Sciatic nerve (tissue), 2 donors: ENCODE measurements at regions not wholly inside any gene's neighbourhood (a gene's known extent, or its start where the extent isn't known, plus 50 kb on each side); places are given as distances from the start of the nearest gene placed in this dataset.
A peak's percentile ranks its signal among the peaks of the same experiment; 100 is the strongest.
"Not testable (repeated sequence)": the region's sequence is repeated elsewhere in the genome, so short reads cannot be mapped to it uniquely, and the experiment has no call there.

Experiments
- ATAC-seq: fragments of 200-7000 bp; cut with Tn5 transposase; one replicate; pipeline ENCODE4 v1.9.1; 2020; ENCODE audit warnings: mild to moderate bottlenecking, moderate library complexity
- DNase-seq: peaks from one replicate; pipeline ENCODE4 v3.0.0-alpha.2; 2020; ENCODE audit warnings: low spot score
- intact Hi-C: fragments of 100-400 bp; cut with DNase I; formaldehyde crosslinking; loops from one replicate; pipeline ENCODE4 v1.14.2; 2022
- donor health status: DM: no; HTN: no; CAD: no.
- donor health status: DM: no; HTN: no; CAD: no.

DNA sequence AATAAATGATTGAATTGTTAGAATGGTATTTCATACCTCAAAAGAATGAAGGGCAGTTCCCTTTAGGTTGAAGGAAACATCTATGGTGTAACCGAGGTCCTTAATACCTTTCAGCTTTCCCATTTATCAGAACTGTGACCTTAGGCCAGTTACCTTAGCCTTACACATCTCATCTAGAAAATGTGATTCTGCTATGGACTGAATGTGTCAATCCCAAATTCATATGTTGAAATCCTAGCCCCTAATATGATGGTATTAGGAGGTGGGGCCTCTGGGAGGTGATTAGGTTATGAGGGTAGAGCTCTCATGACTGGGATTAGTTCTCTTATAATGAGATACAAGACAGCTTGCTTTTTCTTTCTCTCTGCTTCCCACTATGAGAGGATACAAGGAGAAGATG is 441.9 kb downstream of the PLK2 start:
- intact Hi-C loops = no loop called here
- no peak for ATAC-seq
- no peak for DNase-seq

DNA sequence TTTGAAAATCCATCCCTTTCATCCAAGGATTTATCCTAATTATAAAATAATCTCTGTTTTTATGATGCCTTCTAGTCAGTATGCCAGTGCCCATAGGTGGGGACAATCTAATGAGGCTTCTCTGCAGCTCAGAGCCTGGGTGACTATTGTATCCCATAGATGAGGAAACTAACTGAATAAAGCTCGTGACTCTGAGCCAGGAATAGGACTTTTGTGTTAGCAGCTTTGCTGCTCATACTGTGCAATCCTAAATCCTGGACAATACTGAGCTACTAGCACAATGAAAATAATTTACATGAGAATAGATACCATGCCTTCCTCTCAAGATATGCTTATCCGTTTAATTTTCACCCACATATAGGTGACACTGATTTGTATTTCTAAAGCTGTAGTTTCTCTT is 443.0 kb downstream of the PLK2 start:
- ATAC-seq = no peak
- no peak for DNase-seq
- intact Hi-C loops = no loop called here

DNA sequence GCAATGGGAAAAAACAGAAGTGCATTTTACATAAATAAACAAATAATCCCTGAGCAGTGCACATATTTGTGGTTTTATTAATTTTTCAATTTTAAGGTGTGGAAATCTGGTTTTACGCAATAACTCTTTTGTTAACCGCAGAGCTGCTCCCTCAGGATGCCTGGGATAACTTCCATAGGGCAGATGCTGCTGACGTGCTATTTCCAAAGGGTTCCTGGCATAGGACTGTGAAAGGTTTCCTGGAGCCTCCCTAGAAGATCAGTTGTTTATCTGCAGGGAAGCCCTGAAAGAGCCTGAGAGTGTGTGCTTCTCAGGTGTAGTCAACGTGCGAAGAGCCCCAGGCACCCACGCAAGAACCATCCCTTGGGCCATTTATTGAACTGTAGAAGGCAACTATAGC is 443.5 kb downstream of the PLK2 start:
- ATAC-seq = peak; percentile 94
- peak; percentile 61 for DNase-seq
- intact Hi-C loops = no loop called here

DNA sequence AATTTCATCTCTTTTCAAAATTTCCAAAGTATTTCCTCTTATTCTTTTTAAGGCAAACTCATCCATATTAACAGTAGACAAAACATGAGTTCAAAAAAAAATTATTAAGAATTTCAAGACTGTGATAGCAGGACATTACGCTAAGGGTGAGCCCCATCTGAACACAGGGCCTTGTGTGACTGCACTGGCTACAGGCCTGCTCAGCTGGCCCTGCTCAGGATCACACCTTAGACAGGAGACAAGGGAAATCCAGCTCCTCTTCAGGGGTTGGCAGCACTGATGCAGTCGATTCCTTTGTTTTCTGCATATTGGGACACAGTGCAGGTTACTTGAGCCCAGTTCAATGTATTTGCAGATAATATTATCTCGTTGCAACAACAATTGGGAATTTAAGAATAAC is 444.7 kb downstream of the PLK2 start:
- intact Hi-C loops = no loop called here
- no peak for ATAC-seq
- no peak for DNase-seq

DNA sequence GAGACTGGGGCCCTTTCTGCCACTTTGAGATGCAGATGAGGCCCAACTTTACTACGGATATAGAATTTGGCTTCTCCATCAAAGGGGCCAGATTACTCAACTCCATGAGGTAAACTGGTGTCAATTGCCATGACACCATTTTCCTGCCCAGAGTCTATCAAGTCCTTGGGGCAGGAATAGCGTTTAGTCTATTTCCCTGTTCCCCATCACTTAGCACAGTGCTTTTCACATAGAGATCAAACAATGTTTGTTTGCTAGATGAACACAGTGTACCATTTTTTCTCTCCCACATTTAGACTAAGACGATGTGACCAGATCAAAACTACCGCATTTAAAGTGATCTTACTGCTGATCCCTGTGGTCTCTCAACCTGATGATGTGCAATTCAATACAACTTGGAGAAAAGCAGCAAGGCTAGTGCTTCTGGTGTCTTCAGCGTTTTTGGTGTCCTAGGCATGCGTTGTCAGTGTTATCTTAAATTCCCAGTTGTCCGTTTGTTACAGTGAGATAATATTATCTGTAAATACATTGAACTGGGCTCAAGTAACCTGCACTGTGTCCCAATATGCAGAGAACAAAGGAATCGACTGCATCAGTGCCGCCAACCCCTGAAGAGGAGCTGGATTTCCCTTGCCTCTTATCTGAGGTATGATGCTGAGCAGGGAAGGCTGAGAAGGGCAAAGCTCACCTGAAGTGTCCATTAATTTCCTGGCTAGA is 446.2 kb downstream of the PLK2 start:
- DNase-seq (no peak), ATAC-seq (no peak)
- intact Hi-C loops = no loop called here

DNA sequence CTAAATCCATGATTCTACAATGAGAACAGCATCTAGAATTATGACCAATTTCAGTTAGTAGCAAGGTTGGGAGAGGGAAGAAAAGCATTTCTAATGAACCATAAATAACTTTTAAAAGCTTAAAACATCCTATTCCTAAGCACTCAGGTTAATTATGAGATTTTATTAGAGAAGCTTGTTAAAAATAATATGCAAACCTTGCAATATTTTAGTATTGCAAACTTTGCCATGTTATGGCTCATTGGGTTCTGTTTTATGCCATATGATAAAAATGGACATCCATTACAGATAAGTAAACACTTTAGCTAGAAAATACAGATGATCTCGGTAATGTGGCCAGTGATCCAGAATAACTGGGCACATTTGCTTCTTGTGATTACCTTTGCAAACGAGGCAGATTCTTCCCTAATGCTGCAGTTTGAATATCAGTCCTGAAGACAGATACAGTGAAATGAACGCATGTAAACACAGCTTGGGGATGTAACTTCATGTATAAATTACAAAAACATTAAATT is 447.0 kb downstream of the PLK2 start:
- no peak for DNase-seq
- ATAC-seq = no peak
- intact Hi-C loops = no loop called here

DNA sequence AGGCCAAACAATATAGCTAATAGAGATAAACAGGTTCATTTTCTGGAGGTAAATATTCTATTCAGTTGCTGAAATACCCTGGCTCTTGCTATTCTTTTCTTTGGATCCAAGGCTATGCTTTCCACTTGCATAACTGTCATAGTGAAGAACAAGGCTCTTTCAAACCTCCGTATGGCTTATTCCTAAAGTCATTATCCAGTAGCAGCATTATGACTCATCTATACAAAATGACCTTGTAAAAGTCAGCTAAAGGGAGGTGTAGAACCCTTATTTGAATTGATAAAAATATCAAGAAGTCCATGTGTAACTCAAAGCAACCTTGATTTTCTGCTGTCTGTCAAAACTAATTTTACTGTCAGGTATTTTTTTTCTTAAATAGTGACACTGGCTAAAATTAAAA is 447.8 kb downstream of the PLK2 start:
- intact Hi-C loops = no loop called here
- DNase-seq (no peak), ATAC-seq (no peak)

DNA sequence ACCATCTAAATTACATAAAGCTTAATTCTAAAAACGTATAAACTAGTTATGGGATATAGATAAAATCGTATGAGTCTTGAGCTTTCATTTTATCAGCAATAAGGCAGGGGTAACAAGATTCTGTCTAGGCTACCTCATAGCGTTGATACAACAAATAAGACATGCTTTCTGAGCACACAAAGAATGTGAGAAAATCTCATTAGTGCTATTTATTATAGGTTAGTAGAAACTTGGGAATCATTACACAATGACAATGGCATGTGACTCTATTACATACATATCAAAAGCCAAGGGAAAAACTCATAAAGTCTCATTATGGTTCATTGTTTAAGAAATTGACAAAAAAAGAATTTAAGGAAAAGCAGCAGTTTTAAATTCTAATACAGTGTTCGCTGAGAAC is 448.6 kb downstream of the PLK2 start:
- ATAC-seq (no peak), DNase-seq (no peak)
- intact Hi-C loops = no loop called here

DNA sequence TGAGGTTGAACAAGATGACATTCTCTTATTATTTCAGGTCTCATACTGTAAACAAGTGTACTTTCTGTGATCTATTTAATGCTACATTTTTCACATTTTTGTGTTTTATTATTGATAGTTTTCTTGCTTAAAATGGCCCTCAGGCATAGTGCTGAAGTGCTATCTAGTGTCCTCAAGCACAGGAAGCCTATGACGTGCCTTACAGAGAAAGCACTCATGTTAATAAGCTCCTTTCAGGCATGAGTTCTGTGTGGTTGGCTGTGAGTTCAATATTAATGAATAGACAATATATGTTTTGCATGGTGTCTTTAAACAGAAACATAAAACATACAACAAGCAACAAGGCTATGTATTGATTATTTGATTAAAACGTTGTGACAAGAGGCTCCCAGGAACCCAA is 450.1 kb downstream of the PLK2 start:
- ATAC-seq (no peak), DNase-seq (no peak)
- intact Hi-C loops = no loop called here

DNA sequence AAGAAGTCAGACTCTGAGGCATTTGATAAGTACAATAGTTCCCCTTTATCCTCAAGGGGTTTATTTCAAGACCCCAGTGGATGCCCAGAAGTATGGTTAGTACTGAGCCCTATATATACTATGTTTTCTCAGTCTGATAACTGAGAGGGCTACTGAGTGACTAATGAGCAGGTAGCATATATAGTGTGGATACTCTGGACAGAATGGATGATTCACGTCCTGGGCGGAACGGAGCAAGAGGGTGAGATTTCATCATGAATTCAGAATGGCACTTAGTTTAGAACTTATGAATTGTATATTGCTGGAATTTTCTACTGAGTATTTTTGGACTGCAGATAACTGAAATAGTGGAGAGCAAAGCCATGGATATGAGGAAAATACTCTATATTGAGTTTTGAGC is 457.6 kb downstream of the PLK2 start:
- intact Hi-C loops = no loop called here
- no peak for DNase-seq
- no peak for ATAC-seq

DNA sequence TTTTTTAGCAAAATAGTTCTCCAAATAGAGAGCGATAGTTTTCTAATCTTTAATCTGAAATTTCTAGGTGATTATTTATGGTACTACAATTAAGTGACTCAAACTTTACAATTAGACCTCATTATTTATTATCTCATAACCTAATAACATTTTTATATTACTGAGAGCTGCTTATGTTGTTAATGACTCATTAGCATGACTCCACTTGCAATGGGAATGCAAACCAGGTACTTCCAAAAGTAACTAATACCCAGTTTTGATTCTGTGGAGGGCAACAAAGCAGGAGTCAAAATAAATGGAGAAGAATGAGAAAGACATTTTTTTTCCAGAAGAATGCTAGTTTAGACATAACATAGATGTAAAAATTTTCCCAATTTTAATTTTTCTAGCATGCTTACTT is 466.0 kb downstream of the PLK2 start:
- intact Hi-C loops = no loop called here
- ATAC-seq = no peak

DNA sequence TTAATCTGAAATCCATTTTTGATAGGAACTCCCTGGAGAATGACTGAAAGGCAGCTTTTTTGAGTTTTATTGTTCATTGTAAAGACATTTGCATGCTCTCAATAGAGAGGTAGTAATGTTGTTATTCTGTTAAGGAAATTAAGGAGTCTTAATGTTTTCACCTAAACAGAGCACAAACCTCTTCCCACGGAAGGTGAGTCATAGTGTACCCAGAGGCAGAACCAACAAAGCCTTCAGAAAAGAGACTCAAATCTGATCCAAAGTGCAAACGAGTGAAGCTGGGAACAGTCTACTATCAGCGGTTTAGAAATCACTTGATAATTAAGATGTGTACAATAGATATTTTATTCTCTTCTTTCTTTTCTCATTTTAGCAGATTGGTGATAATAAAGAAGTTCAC is 470.5 kb downstream of the PLK2 start:
- intact Hi-C loops = no loop called here
- no peak for DNase-seq
- ATAC-seq = no peak

More for the DNA sequence above, 466.0 kb downstream of the PLK2 start:
- DNase-seq = no peak

DNA sequence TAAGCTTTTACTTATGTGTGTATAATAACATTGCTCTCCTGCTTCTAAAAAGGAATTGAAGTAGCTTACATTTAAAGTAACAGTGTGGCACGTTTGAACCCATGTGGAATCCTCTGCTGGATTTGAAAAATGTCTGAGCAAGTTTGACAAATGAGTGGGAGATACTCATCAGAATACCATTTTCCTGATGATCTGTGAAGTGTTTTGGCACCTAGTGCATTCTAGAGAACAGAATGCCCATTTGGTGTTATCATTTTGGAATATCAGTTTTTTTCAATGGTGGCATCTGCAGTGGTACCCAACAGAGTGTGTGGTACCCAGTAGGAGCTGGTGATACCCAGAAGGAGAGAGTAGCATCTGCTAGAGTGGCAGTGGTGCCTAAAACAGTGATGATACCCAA is 471.1 kb downstream of the PLK2 start:
- DNase-seq (no peak), ATAC-seq (no peak)
- intact Hi-C loops = no loop called here

DNA sequence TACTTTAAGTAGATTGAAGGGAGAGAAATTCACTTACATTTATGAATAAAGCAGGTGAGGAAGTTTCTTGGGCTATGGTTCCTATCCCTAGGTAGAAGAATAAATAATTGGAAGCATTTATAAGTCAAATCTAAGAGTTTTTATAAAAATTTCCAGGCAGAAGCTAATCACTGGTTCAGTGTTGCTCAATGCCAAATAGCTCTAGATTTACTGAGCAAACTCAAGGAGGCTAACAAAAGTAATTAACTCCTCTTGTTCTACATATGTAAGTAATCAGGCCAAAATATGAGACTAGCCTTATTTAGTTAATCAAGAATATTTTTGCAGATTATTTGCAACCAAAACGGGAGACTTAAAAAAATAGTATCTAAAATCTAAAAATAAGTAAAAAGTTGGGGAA is 472.3 kb downstream of the PLK2 start:
- intact Hi-C loops = no loop called here
- DNase-seq (no peak), ATAC-seq (no peak)

DNA sequence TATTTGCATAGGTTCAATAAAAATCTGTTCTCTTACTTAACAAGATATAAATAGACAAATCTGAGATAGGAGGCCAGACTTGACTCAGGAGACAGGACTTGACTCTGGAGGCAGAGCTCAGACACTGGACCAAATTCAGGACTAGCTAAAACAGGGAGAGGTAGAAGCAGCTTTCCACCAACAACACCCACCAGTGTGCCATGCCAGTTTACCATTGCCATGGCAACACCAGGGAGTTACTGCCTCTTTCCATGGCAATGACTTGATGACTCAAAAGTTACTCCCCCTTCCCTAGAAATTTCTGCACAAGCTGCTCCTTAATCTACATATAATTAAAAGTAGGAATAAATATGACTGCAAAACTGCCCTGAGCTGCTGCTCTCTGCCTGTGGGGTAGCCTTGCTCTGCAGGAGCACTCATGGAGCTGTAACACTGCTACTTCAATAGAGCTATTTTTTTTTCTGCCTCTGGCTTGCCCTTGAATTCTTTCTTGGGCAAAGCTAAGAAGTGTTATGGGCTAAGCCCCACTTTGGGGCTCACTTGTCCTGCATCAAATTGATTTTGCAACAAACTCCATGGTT is 473.0 kb downstream of the PLK2 start:
- no peak for DNase-seq
- no peak for ATAC-seq
- intact Hi-C loops = no loop called here

DNA sequence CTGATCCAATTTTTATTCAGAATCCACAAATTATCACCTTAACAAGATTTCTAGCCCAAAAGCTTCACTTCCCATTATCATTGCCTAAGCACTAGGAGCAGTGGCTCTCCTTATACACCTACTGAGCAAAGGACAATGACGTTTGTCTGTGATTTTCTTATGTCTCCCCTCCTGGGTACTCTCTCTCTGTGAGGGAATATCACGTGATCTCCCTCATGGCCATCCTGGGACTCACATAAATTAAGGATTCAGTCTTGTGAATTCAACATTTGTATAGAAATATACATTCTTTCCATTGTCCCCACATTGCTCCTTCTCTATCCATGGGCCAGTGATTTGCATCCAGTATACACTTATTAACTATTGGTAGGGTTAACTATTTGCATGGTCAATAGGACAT is 476.5 kb downstream of the PLK2 start:
- no peak for ATAC-seq
- no peak for DNase-seq
- intact Hi-C loops = no loop called here

DNA sequence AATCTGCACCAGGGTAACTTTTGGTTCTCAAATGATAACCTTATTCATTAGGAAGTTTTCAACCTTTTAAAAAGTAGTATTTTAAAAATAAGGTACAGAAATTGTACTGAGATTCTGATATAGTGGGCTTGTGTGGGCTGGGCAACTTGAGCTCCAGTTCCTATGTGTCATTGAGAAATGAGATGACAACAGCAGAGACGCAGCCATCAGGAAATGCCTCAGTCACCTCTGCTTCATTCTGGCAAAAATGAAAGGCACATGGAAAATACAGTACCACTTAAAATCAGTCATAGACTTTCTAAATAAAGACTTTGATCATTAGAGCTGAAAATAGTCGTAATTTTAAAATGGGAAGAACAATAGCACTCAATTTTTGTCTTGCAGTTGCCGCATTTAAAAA is 480.2 kb downstream of the PLK2 start:
- intact Hi-C loops = no loop called here
- DNase-seq (no peak), ATAC-seq (no peak)

DNA sequence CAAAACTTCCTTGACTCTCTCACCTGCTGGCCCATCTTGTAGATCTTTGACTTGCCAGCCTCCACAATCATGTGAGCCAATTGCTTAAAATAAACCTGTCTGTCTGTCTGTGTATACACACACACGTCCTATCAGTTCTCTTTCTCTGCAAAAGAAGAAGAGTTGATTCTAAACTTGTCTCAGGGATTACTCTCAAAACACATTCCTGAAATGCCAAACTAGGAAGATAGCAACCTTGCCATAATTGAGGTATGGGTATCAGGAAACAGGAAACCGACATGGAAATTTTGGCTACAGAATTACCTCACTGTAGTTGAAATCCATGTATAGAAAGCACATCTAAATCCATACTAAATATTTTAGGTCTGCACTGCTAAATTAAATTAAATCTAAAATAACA is 483.4 kb downstream of the PLK2 start:
- intact Hi-C loops = no loop called here
- DNase-seq (no peak), ATAC-seq (no peak)

DNA sequence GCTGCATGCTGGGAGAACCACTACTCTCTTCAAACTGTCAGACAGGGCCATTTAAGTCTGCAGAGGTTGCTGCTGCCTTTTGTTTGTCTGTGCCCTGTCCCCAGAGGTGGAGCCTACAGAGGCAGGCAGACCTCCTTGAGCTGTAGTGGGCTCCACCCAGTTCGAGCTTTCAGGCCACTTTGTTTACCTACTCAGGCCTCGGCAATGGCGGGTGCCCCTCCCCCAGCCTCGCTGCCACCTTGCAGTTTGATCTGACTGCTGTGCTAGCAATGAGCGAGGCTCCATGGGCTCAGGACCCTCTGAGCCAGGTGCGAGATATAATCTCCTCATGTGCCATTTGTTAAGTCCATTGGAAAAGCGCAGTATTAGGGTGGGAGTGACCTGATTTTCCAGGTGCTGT is 487.8 kb downstream of the PLK2 start:
- DNase-seq, ATAC-seq, intact Hi-C loops: not testable (repeated sequence)

DNA sequence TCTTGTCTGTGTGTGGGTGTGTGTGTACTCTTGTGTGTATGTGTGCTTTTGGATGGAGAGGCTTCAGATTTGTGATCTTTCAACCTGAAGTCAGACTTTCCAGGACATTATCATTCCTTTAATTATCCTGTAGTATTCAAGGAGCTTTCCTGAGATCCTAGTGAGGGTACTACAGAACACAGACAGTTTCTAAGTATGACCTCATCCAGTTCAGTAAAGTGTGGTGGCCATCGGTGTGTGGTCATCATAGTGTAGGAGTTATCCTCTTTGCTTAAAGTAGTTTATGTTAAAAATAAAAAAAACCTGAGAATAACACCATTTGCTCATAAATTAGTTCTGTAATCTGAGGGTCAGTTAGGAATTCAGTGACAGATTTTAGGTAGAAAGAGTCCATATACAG is 478.0 kb upstream of the ACTBL2 start:
- DNase-seq (no peak), ATAC-seq (no peak)
- intact Hi-C loops = no loop called here

DNA sequence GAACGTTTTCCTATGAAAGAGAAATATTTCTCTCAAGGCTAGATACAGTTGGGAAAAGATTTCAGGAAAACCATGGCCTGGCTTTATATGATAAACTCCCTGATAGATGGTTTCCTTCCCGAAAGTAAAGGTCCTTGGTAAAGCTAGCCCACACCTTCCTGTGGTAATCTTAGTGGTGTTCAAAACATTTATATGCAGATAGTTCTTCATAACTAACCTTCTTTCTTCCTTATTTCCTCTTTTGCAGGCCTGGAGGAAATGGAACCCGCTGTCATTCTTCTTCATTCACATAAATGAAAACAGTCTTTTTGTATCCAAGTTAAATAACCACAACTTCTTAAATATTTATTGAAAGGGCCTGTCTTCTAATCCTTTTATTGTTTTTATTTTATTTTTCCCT is 474.0 kb upstream of the ACTBL2 start:
- intact Hi-C loops = no loop called here
- ATAC-seq = no peak
- DNase-seq = no peak
